ENCODE measurements at regions not wholly inside any gene's neighbourhood (a gene's known extent, or its start where the extent isn't known, plus 50 kb on each side); places are given as distances from the start of the nearest gene placed in this dataset.

DNA sequence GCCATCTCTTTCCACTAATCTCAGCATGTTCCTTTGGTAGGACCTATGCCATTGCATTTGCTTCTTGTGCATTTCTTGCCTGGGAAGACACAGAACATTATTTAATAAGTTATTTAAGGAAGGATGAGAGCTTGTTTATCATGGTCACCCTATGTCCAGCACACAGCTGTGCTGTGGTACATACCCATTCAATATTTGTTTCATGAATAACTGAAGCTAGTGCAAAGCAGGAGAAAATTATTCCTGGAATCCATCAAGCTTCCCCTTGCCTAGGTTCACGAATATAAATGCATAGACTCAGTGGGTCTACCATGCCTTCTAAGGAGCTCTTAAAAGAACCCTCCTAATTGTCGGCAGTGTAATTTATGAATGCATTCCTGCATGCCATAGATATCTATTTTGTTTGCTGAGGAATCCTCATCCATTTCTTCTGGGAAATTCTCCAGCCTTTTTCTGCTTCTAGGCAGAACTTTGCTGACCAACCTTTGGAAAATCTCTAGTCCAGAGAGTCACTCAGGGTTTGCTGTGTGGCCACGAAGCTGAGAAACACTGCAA, 599.8 kb upstream of the TMEM132C start:
- Histone ChIP-seq H2AFZ (ENCODE audit: low read length) (no peak overlapping the region), H3K27me3 (ENCODE audit: low read length) (no peaks in the 10 kb centered on the region), H4K20me1 (ENCODE audit: insufficient read depth, low read depth, low read length) (no peaks in the 10 kb centered on the region), H3K36me3 (ENCODE audit: insufficient read depth, low read length) (no peaks in the 10 kb centered on the region), H3K4me1 (ENCODE audit: low read length) (no peaks in the 10 kb centered on the region), H3K9ac (ENCODE audit: low read length) (no peak overlapping the region), H3K9me2 (replicated peaks; ENCODE audit: insufficient read depth, low read length) (no peaks in the 10 kb centered on the region), H3K9me3 (ENCODE audit: low read length) (no peaks in the 10 kb centered on the region), H3K4me3 (ENCODE audit: low read length) (no peak overlapping the region), H3K79me2 (ENCODE audit: low read length) (no peaks in the 10 kb centered on the region), H3K27ac (ENCODE audit: low read length) (no peak overlapping the region), H3K4me2 (ENCODE audit: low read depth, low read length, poor library complexity, severe bottlenecking) (no peak overlapping the region)
- DNase-seq, result no peak

- Histone ChIP-seq H2AFZ (ENCODE audit: low read length) (no peak overlapping the region), H3K4me3 (ENCODE audit: low read length) (no peak overlapping the region), H3K36me3 (ENCODE audit: insufficient read depth, low read length) (no peaks in the 10 kb centered on the region), H3K27ac (ENCODE audit: low read length) (no peak overlapping the region), H3K4me2 (ENCODE audit: low read depth, low read length, poor library complexity, severe bottlenecking) (no peak overlapping the region), H3K27me3 (ENCODE audit: low read length) (no peaks in the 10 kb centered on the region), H3K9me2 (replicated peaks; ENCODE audit: insufficient read depth, low read length) (no peaks in the 10 kb centered on the region), H3K79me2 (ENCODE audit: low read length) (no peaks in the 10 kb centered on the region), H4K20me1 (ENCODE audit: insufficient read depth, low read depth, low read length) (no peaks in the 10 kb centered on the region), H3K9ac (ENCODE audit: low read length) (no peak overlapping the region), H3K4me1 (ENCODE audit: low read length) (no peaks in the 10 kb centered on the region), H3K9me3 (ENCODE audit: low read length) (no peaks in the 10 kb centered on the region)
- no peak for DNase-seq
Measured at GRCh38 chr12:127670294-127670693, 596.7 kb upstream of the TMEM132C start.

DNA sequence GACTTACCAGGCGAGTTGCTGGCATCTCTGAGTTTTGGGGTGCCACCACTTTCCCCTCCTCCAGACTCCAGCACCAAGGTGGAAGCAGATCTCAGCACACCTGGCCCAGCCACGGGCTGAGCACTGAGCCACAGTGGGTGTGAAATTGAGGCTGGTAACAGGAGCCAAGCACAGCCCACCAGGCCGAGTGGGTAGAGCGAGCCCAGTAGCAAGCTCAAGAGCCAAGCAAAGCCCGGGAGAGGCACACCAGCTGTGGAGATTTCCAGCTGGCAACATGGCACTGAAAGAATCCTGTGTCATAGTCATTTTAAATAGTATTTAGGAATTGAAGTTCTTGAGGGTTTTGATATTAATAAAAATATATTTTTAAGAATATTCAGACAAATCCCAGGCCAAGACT, 596.2 kb upstream of the TMEM132C start:
- no peaks in the 10 kb centered on the region for H4K20me1 ChIP-seq (ENCODE audit: insufficient read depth, low read depth, low read length)
- H2AFZ ChIP-seq (ENCODE audit: low read length), result no peak overlapping the region
- no peaks in the 10 kb centered on the region for H3K79me2 ChIP-seq (ENCODE audit: low read length)
- H3K36me3 ChIP-seq (ENCODE audit: insufficient read depth, low read length), result no peaks in the 10 kb centered on the region
- no peak overlapping the region for H3K4me2 ChIP-seq (ENCODE audit: low read depth, low read length, poor library complexity, severe bottlenecking)
- H3K9me3 ChIP-seq (ENCODE audit: low read length), result no peaks in the 10 kb centered on the region
- H3K4me1 ChIP-seq (ENCODE audit: low read length), result no peaks in the 10 kb centered on the region
- no peaks in the 10 kb centered on the region for H3K27me3 ChIP-seq (ENCODE audit: low read length)
- H3K4me3 ChIP-seq (ENCODE audit: low read length), result no peak overlapping the region
- no peaks in the 10 kb centered on the region for H3K9me2 ChIP-seq (replicated peaks; ENCODE audit: insufficient read depth, low read length)
- H3K27ac ChIP-seq (ENCODE audit: low read length), result no peak overlapping the region
- H3K9ac ChIP-seq (ENCODE audit: low read length), result no peak overlapping the region
- no peak for DNase-seq

GRCh38 chr12:127675936-127676335, 591.0 kb upstream of the TMEM132C start:
- Histone ChIP-seq H3K9ac (ENCODE audit: low read length) (no peak overlapping the region), H3K4me3 (ENCODE audit: low read length) (no peak overlapping the region), H3K27ac (ENCODE audit: low read length) (no peak overlapping the region), H2AFZ (ENCODE audit: low read length) (no peak overlapping the region), H3K4me2 (ENCODE audit: low read depth, low read length, poor library complexity, severe bottlenecking) (no peak overlapping the region), H4K20me1 (ENCODE audit: insufficient read depth, low read depth, low read length) (no peaks in the 10 kb centered on the region), H3K9me3 (ENCODE audit: low read length) (no peaks in the 10 kb centered on the region), H3K9me2 (replicated peaks; ENCODE audit: insufficient read depth, low read length) (no peaks in the 10 kb centered on the region), H3K79me2 (ENCODE audit: low read length) (no peaks in the 10 kb centered on the region), H3K4me1 (ENCODE audit: low read length) (no peaks in the 10 kb centered on the region), H3K36me3 (ENCODE audit: insufficient read depth, low read length) (no peaks in the 10 kb centered on the region), H3K27me3 (ENCODE audit: low read length) (no peaks in the 10 kb centered on the region)
- DNase-seq, result no peak

DNA sequence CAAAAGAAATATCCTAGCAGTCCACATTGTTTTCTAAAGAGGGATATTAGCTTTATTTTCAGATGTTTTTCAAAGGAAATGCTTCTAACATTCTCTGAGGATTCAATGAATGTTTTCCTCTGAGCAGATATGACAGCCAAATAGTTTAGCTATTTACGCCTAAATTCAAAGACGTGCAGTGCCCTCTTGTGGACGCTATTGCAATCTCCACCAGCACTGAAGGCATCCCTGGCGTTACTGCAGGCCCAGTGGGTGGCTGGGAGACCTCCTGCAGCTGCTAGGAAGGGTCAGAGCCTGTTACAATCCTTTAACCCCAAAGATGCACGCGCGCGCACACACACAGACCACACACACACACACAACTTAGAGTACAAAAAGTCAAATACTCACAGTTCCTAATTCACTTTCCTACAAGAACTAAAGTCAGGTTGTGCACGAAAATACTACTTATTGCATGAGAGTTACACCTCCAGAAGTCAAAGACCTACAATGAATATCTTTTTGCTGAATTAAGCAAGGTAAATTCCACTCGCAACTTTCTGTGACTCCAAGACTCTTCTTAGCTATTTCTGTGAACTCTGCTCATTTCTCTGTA, 589.3 kb upstream of the TMEM132C start:
- Histone ChIP-seq H3K4me1 (ENCODE audit: low read length) (no peaks in the 10 kb centered on the region), H4K20me1 (ENCODE audit: insufficient read depth, low read depth, low read length) (no peaks in the 10 kb centered on the region), H3K4me3 (ENCODE audit: low read length) (no peak overlapping the region), H3K79me2 (ENCODE audit: low read length) (no peaks in the 10 kb centered on the region), H3K9me2 (replicated peaks; ENCODE audit: insufficient read depth, low read length) (no peaks in the 10 kb centered on the region), H2AFZ (ENCODE audit: low read length) (no peak overlapping the region), H3K27ac (ENCODE audit: low read length) (no peak overlapping the region), H3K27me3 (ENCODE audit: low read length) (no peaks in the 10 kb centered on the region), H3K36me3 (ENCODE audit: insufficient read depth, low read length) (no peaks in the 10 kb centered on the region), H3K4me2 (ENCODE audit: low read depth, low read length, poor library complexity, severe bottlenecking) (no peak overlapping the region), H3K9me3 (ENCODE audit: low read length) (no peaks in the 10 kb centered on the region), H3K9ac (ENCODE audit: low read length) (no peak overlapping the region)
- DNase-seq, result peak; percentile 90

GRCh38 chr12:127678945-127679344, 588.0 kb upstream of the TMEM132C start:
- DNase-seq, result no peak

DNA sequence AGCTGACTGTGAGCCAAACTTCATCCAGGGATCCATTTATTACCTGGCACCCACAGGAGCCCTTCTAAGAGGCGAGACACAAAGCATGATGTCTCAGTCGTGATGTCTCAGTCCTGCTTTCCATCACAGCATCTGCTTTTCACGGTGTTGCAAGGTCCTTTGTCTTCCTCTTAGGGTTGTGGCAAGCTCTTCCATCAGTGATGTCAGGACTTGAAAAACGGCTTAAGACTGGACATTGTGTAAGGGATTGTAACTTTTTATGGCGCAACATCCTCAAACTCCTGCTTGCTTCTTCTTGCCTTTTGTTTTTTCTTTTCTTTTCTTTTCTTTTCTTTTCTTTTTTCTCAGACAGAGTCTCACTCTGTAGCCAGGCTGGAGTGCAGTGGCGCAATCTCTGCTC, 586.5 kb upstream of the TMEM132C start:
- no peaks in the 10 kb centered on the region for H3K4me1 ChIP-seq (ENCODE audit: low read length)
- H3K4me2 ChIP-seq (ENCODE audit: low read depth, low read length, poor library complexity, severe bottlenecking), result no peak overlapping the region
- no peak overlapping the region for H3K4me3 ChIP-seq (ENCODE audit: low read length)
- no peaks in the 10 kb centered on the region for H3K36me3 ChIP-seq (ENCODE audit: insufficient read depth, low read length)
- H3K9me3 ChIP-seq (ENCODE audit: low read length), result no peaks in the 10 kb centered on the region
- no peak for DNase-seq
- no peaks in the 10 kb centered on the region for H3K27me3 ChIP-seq (ENCODE audit: low read length)
- H3K9me2 ChIP-seq (replicated peaks; ENCODE audit: insufficient read depth, low read length), result no peaks in the 10 kb centered on the region
- H3K9ac ChIP-seq (ENCODE audit: low read length), result no peak overlapping the region
- H4K20me1 ChIP-seq (ENCODE audit: insufficient read depth, low read depth, low read length), result no peaks in the 10 kb centered on the region
- no peak overlapping the region for H3K27ac ChIP-seq (ENCODE audit: low read length)
- H3K79me2 ChIP-seq (ENCODE audit: low read length), result no peaks in the 10 kb centered on the region
- no peak overlapping the region for H2AFZ ChIP-seq (ENCODE audit: low read length)

More at GRCh38 chr12:127678945-127679344, 588.0 kb upstream of the TMEM132C start:
- H3K27ac ChIP-seq (ENCODE audit: low read length), result no peak overlapping the region
- H3K4me3 ChIP-seq (ENCODE audit: low read length), result no peak overlapping the region
- no peak overlapping the region for H3K4me2 ChIP-seq (ENCODE audit: low read depth, low read length, poor library complexity, severe bottlenecking)
- no peaks in the 10 kb centered on the region for H3K9me3 ChIP-seq (ENCODE audit: low read length)
- H3K27me3 ChIP-seq (ENCODE audit: low read length), result no peaks in the 10 kb centered on the region
- H3K79me2 ChIP-seq (ENCODE audit: low read length), result no peaks in the 10 kb centered on the region
- no peaks in the 10 kb centered on the region for H3K9me2 ChIP-seq (replicated peaks; ENCODE audit: insufficient read depth, low read length)
- H2AFZ ChIP-seq (ENCODE audit: low read length), result no peak overlapping the region
- H3K9ac ChIP-seq (ENCODE audit: low read length), result no peak overlapping the region
- no peaks in the 10 kb centered on the region for H4K20me1 ChIP-seq (ENCODE audit: insufficient read depth, low read depth, low read length)
- H3K4me1 ChIP-seq (ENCODE audit: low read length), result no peaks in the 10 kb centered on the region
- H3K36me3 ChIP-seq (ENCODE audit: insufficient read depth, low read length), result no peaks in the 10 kb centered on the region

- no peaks in the 10 kb centered on the region for H3K4me1 ChIP-seq (ENCODE audit: low read length)
- no peak overlapping the region for H2AFZ ChIP-seq (ENCODE audit: low read length)
- H3K36me3 ChIP-seq (ENCODE audit: insufficient read depth, low read length), result no peaks in the 10 kb centered on the region
- no peak overlapping the region for H3K27ac ChIP-seq (ENCODE audit: low read length)
- H3K4me3 ChIP-seq (ENCODE audit: low read length), result no peak overlapping the region
- H3K27me3 ChIP-seq (ENCODE audit: low read length), result no peaks in the 10 kb centered on the region
- H4K20me1 ChIP-seq (ENCODE audit: insufficient read depth, low read depth, low read length), result no peaks in the 10 kb centered on the region
- no peaks in the 10 kb centered on the region for H3K79me2 ChIP-seq (ENCODE audit: low read length)
- no peak for DNase-seq
- H3K9me2 ChIP-seq (replicated peaks; ENCODE audit: insufficient read depth, low read length), result no peaks in the 10 kb centered on the region
- no peak overlapping the region for H3K9ac ChIP-seq (ENCODE audit: low read length)
- H3K9me3 ChIP-seq (ENCODE audit: low read length), result no peaks in the 10 kb centered on the region
- no peak overlapping the region for H3K4me2 ChIP-seq (ENCODE audit: low read depth, low read length, poor library complexity, severe bottlenecking)
Measured at GRCh38 chr12:127681151-127681754, 585.7 kb upstream of the TMEM132C start.
